Forelimb muscle (tissue), 1 donor: ENCODE measurements at regions not wholly inside any gene's neighbourhood (a gene's known extent, or its start where the extent isn't known, plus 50 kb on each side); places are given as distances from the start of the nearest gene placed in this dataset.
"Not testable (repeated sequence)": the region's sequence is repeated elsewhere in the genome, so short reads cannot be mapped to it uniquely, and the experiment has no call there.

Experiments
- DNase-seq: peaks from one replicate; pipeline ENCODE4 v3.0.0-alpha.2; 2013; ENCODE audit warnings: low read depth

GRCh38 chr4:95779447-95779846 lies 60.4 kb upstream of the PDHA2 start:
- DNase-seq: no peak

- no peak for DNase-seq
Measured at GRCh38 chr4:95778666-95779065, 61.2 kb upstream of the PDHA2 start.

- DNase-seq: not testable (repeated sequence)
Measured at GRCh38 chr4:95770605-95771004, 69.3 kb upstream of the PDHA2 start.

- DNase-seq: no peak
Measured at GRCh38 chr4:95764961-95765360, 74.9 kb upstream of the PDHA2 start.

- no peak for DNase-seq
Measured at GRCh38 chr4:95761871-95762270, 78.0 kb upstream of the PDHA2 start.

GRCh38 chr4:95761426-95761825 lies 78.5 kb upstream of the PDHA2 start:
- no peak for DNase-seq

GRCh38 chr4:95760646-95761045 lies 79.2 kb upstream of the PDHA2 start:
- not testable (repeated sequence) for DNase-seq

GRCh38 chr4:95758001-95758400 lies 81.9 kb upstream of the PDHA2 start:
- DNase-seq: no peak

GRCh38 chr4:95754667-95755066 lies 85.2 kb upstream of the PDHA2 start:
- DNase-seq: no peak

- no peak for DNase-seq
Measured at GRCh38 chr4:95749204-95749603, 90.7 kb upstream of the PDHA2 start.

GRCh38 chr4:95742872-95743271 lies 97.0 kb upstream of the PDHA2 start:
- no peak for DNase-seq

GRCh38 chr4:95742179-95742578 lies 97.7 kb upstream of the PDHA2 start:
- no peak for DNase-seq

GRCh38 chr4:95732061-95732460 lies 107.8 kb upstream of the PDHA2 start:
- DNase-seq: no peak

- no peak for DNase-seq
Measured at GRCh38 chr4:95729596-95729995, 110.3 kb upstream of the PDHA2 start.

- peak; percentile 1 for DNase-seq
Measured at GRCh38 chr4:95728145-95728544, 111.7 kb upstream of the PDHA2 start.

- DNase-seq: no peak
Measured at GRCh38 chr4:95715830-95716229, 124.1 kb upstream of the PDHA2 start.

- no peak for DNase-seq
Measured at GRCh38 chr4:95714571-95714970, 125.3 kb upstream of the PDHA2 start.

- DNase-seq: no peak
Measured at GRCh38 chr4:95705323-95705722, 134.6 kb upstream of the PDHA2 start.

GRCh38 chr4:95701500-95702170 lies 138.3 kb upstream of the PDHA2 start:
- DNase-seq: no peak

- DNase-seq: no peak
Measured at GRCh38 chr4:95694411-95694810, 145.5 kb upstream of the PDHA2 start.

GRCh38 chr4:95693594-95693993 lies 144.8 kb upstream of the UNC5C start:
- DNase-seq: no peak

GRCh38 chr4:95676190-95676589 lies 127.4 kb upstream of the UNC5C start:
- no peak for DNase-seq

- no peak for DNase-seq
Measured at GRCh38 chr4:95675623-95676022, 126.8 kb upstream of the UNC5C start.

- no peak for DNase-seq
Measured at GRCh38 chr4:95674521-95674981, 125.8 kb upstream of the UNC5C start.
